ENCODE measurements at regions not wholly inside any gene's neighbourhood (a gene's known extent, or its start where the extent isn't known, plus 50 kb on each side); places are given as distances from the start of the nearest gene placed in this dataset.

- Histone ChIP-seq H3K4me1 (no peaks in the 10 kb centered on the region), H3K27ac (no peak overlapping the region), H3K9me3 (no peaks in the 10 kb centered on the region), H3K36me3 (no peaks in the 10 kb centered on the region), H3K27me3 (no peaks in the 10 kb centered on the region), H3K4me3 (no peak overlapping the region)
- no peak for ATAC-seq
- 50 to 71% methylated on average over 1 of the region's 3 CpGs for WGBS, 2 donors (ENCODE audit: low coverage in 1 of 2)
- TF ChIP-seq POLR2AphosphoS5 (IDR thresholded peaks at IDR 0.05): no peak
- no peak for TF ChIP-seq EP300 (IDR thresholded peaks at IDR 0.05)
- no peak for TF ChIP-seq POLR2A (IDR thresholded peaks at IDR 0.05)
- TF ChIP-seq CTCF (IDR thresholded peaks at IDR 0.05): no peak
These were observed 330.9 kb upstream of the ZNF32 start for GRCh38 chr10:43979551-43979950.

- no peaks in the 10 kb centered on the region for H3K27me3 ChIP-seq
- H3K9me3 ChIP-seq: no peaks in the 10 kb centered on the region
- H3K4me1 ChIP-seq: no peaks in the 10 kb centered on the region
- no peaks in the 10 kb centered on the region for H3K36me3 ChIP-seq
- no peak overlapping the region for H3K4me3 ChIP-seq
- no peak for ATAC-seq
- no CpG with 5 or more reads among the region's 9 CpGs for WGBS, 2 donors (ENCODE audit: low coverage in 1 of 2)
- H3K27ac ChIP-seq: no peak overlapping the region
- TF ChIP-seq EP300 (IDR thresholded peaks at IDR 0.05): no peak
- TF ChIP-seq CTCF (IDR thresholded peaks at IDR 0.05): no peak
- no peak for TF ChIP-seq POLR2A (IDR thresholded peaks at IDR 0.05)
- no peak for TF ChIP-seq POLR2AphosphoS5 (IDR thresholded peaks at IDR 0.05)
These were observed 330.3 kb upstream of the ZNF32 start for GRCh38 chr10:43978936-43979335.

- no peaks in the 10 kb centered on the region for H3K27me3 ChIP-seq
- no peak for ATAC-seq
- no peaks in the 10 kb centered on the region for H3K4me1 ChIP-seq
- H3K27ac ChIP-seq: no peak overlapping the region
- H3K9me3 ChIP-seq: no peaks in the 10 kb centered on the region
- H3K36me3 ChIP-seq: no peaks in the 10 kb centered on the region
- 73 to 79% methylated on average over 4 to 5 of the region's 5 CpGs for WGBS, 2 donors (ENCODE audit: low coverage in 1 of 2)
- H3K4me3 ChIP-seq: no peak overlapping the region
- TF ChIP-seq EP300 (IDR thresholded peaks at IDR 0.05) (no peak), POLR2AphosphoS5 (IDR thresholded peaks at IDR 0.05) (no peak), POLR2A (IDR thresholded peaks at IDR 0.05) (no peak), CTCF (IDR thresholded peaks at IDR 0.05) (no peak)
These were observed 329.4 kb upstream of the ZNF32 start for GRCh38 chr10:43978091-43978490.

- H3K27ac ChIP-seq: no peak overlapping the region
- WGBS, 2 donors (ENCODE audit: low coverage in 1 of 2): 63 to 78% methylated on average over 1 of the region's 1 CpG
- no peaks in the 10 kb centered on the region for H3K36me3 ChIP-seq
- ATAC-seq: no peak
- H3K27me3 ChIP-seq: no peaks in the 10 kb centered on the region
- H3K4me1 ChIP-seq: no peaks in the 10 kb centered on the region
- H3K9me3 ChIP-seq: no peaks in the 10 kb centered on the region
- H3K4me3 ChIP-seq: no peak overlapping the region
- TF ChIP-seq EP300 (IDR thresholded peaks at IDR 0.05): no peak
- no peak for TF ChIP-seq POLR2A (IDR thresholded peaks at IDR 0.05)
- TF ChIP-seq CTCF (IDR thresholded peaks at IDR 0.05): no peak
- no peak for TF ChIP-seq POLR2AphosphoS5 (IDR thresholded peaks at IDR 0.05)
These were observed 327.6 kb upstream of the ZNF32 start for GRCh38 chr10:43976292-43976691.

- H3K36me3 ChIP-seq: no peaks in the 10 kb centered on the region
- no peak for ATAC-seq
- H3K4me3 ChIP-seq: no peak overlapping the region
- no peaks in the 10 kb centered on the region for H3K27me3 ChIP-seq
- TF ChIP-seq POLR2AphosphoS5 (IDR thresholded peaks at IDR 0.05): no peak
- no peak for TF ChIP-seq POLR2A (IDR thresholded peaks at IDR 0.05)
- TF ChIP-seq CTCF (IDR thresholded peaks at IDR 0.05): no peak
- TF ChIP-seq EP300 (IDR thresholded peaks at IDR 0.05): no peak
- WGBS, 2 donors (ENCODE audit: low coverage in 1 of 2): 100% methylated on average over 1 of the region's 3 CpGs; no CpG with 5 or more reads in 1 of the 2 donors
- no peaks in the 10 kb centered on the region for H3K4me1 ChIP-seq
- H3K9me3 ChIP-seq: no peaks in the 10 kb centered on the region
- H3K27ac ChIP-seq: no peak overlapping the region
These were observed 325.1 kb upstream of the ZNF32 start for GRCh38 chr10:43973801-43974200.

Measured in gastroesophageal sphincter (tissue), 4 donors.